PC-9 (cell line): ENCODE measurements at regions not wholly inside any gene's neighbourhood (a gene's known extent, or its start where the extent isn't known, plus 50 kb on each side); places are given as distances from the start of the nearest gene placed in this dataset.

Source experiments
- EZH2 ChIP-seq: fragments of 200-600 bp; sonication (generic); IDR thresholded peaks from 2 replicates; pipeline ENCODE4 v1.8.0; 2017; ENCODE audit warnings: antibody characterized with exemption, low read depth
- TF ChIP-seq, protein P1 (sequence below): fragments of 200-600 bp; sonication (generic); conservative IDR thresholded peaks from 2 replicates; pipeline ENCODE4 v1.6.1; 2017; ENCODE audit warnings: mixed run types, antibody characterized with exemption, mild to moderate bottlenecking, moderate library complexity

DNA sequence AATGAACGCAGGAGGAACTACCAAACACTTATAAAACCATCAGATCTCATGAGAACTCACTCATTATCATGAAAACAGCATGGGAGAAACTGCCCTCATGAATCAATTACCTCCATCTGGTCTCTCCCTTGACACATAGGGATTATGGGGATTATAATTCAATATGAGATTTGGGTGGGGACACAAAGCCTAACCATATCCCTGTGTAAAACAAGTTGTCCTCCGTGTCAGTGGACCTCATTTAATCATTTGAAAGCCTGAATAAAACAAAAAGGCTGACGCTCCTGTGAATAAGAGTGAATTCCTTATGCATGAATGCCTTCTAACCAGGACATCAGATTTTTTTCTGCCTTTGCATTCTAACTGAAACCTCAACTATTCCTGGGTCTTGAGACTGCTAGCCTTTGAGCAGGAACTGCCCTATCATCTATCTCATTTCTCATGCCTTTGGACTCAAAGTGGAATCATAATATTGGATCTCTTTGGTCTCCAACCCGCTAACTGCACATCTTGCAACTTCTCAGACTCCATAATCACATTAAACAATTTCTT, 648.8 kb downstream of the ADGRL2 start:
- TF ChIP-seq, protein P1, sequence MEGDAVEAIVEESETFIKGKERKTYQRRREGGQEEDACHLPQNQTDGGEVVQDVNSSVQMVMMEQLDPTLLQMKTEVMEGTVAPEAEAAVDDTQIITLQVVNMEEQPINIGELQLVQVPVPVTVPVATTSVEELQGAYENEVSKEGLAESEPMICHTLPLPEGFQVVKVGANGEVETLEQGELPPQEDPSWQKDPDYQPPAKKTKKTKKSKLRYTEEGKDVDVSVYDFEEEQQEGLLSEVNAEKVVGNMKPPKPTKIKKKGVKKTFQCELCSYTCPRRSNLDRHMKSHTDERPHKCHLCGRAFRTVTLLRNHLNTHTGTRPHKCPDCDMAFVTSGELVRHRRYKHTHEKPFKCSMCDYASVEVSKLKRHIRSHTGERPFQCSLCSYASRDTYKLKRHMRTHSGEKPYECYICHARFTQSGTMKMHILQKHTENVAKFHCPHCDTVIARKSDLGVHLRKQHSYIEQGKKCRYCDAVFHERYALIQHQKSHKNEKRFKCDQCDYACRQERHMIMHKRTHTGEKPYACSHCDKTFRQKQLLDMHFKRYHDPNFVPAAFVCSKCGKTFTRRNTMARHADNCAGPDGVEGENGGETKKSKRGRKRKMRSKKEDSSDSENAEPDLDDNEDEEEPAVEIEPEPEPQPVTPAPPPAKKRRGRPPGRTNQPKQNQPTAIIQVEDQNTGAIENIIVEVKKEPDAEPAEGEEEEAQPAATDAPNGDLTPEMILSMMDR = no peak
- no peak for TF ChIP-seq EZH2
